ENCODE measurements at regions not wholly inside any gene's neighbourhood (a gene's known extent, or its start where the extent isn't known, plus 50 kb on each side); places are given as distances from the start of the nearest gene placed in this dataset.

- Histone ChIP-seq H3K79me2 (ENCODE audit: control insufficient read depth, insufficient read depth, low read length) (no peaks in the 10 kb centered on the region), H3K9ac (ENCODE audit: control insufficient read depth, extremely low read depth, insufficient read depth, low read length) (no peak overlapping the region), H3K27ac (ENCODE audit: control insufficient read depth, insufficient read depth, low read length) (no peak overlapping the region), H4K20me1 (ENCODE audit: control insufficient read depth, extremely low read depth, insufficient read depth, low read length) (no peaks in the 10 kb centered on the region), H3K9me3 (ENCODE audit: control insufficient read depth, low read depth, low read length) (no peaks in the 10 kb centered on the region), H2AFZ (ENCODE audit: control insufficient read depth, low read length) (no peak overlapping the region), H3K4me1 (ENCODE audit: control insufficient read depth, extremely low read depth, insufficient read depth, low read length) (no peaks in the 10 kb centered on the region), H3K36me3 (ENCODE audit: control insufficient read depth in 2 of 2, extremely low read depth in 1 of 2, insufficient read depth in 2 of 2, low read length in 2 of 2) (no peaks in the 10 kb centered on the region), H3K4me3 (ENCODE audit: control insufficient read depth in 2 of 3, extremely low read depth in 1 of 3, insufficient read depth in 2 of 3, low read depth in 1 of 3, low read length in 3 of 3) (no peak overlapping the region), H3K9me1 (ENCODE audit: control insufficient read depth, extremely low read depth, insufficient read depth, low read length) (no peaks in the 10 kb centered on the region), H3K4me2 (ENCODE audit: control insufficient read depth, extremely low read depth, insufficient read depth, low read depth, low read length) (no peak overlapping the region), H3K27me3 (ENCODE audit: control insufficient read depth, extremely low read depth, insufficient read depth, low read length) (no peaks in the 10 kb centered on the region)
- DNase-seq (ENCODE audit: low read depth, low spot score) (no peak), FAIRE-seq (no peak)
- dilution Hi-C loops (cut with MboI; ENCODE audit: extremely low pct_ligation_motif_present, low sequenced_read_pairs), result no loop called here
- TF ChIP-seq CTCF (optimal IDR thresholded peaks at IDR 0.05 in 1 of 3, IDR thresholded peaks at IDR 0.05 in 1 of 3, conservative IDR thresholded peaks at IDR 0.05 in 1 of 3; ENCODE audit: extremely low read depth in 1 of 3, insufficient read depth in 2 of 3, low read length in 3 of 3) (no peak), EZH2 (IDR thresholded peaks at IDR 0.05; ENCODE audit: low read length) (no peak)
These were observed 68.2 kb upstream of the THRB start for GRCh38 chr3:24562895-24563294.

DNA sequence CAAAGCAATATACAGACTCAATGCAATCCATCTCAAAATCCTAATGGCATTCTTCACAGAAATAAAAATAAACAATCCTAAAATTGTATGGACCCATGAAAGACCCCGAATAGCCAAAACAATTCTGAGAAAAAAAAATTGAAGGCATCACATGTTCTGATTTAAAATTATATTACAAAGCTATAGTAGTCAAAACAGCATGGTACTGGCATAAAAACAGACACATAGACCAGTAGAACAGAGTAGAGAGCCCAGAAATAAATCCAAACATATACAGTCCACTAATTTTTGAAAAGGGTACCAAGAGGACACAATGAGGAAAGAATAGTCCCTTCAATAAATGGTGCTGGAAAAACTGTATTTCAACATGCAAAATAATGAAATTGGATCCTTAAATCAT is 70.4 kb upstream of the THRB start:
- FAIRE-seq, result no peak
- H3K79me2 ChIP-seq (ENCODE audit: control insufficient read depth, insufficient read depth, low read length), result no peaks in the 10 kb centered on the region
- H3K27ac ChIP-seq (ENCODE audit: control insufficient read depth, insufficient read depth, low read length), result no peak overlapping the region
- H3K27me3 ChIP-seq (ENCODE audit: control insufficient read depth, extremely low read depth, insufficient read depth, low read length), result no peaks in the 10 kb centered on the region
- no peak overlapping the region for H2AFZ ChIP-seq (ENCODE audit: control insufficient read depth, low read length)
- no peak for DNase-seq (ENCODE audit: low read depth, low spot score)
- TF ChIP-seq CTCF (optimal IDR thresholded peaks at IDR 0.05 in 1 of 3, IDR thresholded peaks at IDR 0.05 in 1 of 3, conservative IDR thresholded peaks at IDR 0.05 in 1 of 3; ENCODE audit: extremely low read depth in 1 of 3, insufficient read depth in 2 of 3, low read length in 3 of 3) (no peak), EZH2 (IDR thresholded peaks at IDR 0.05; ENCODE audit: low read length) (no peak)
- no peaks in the 10 kb centered on the region for H3K4me1 ChIP-seq (ENCODE audit: control insufficient read depth, extremely low read depth, insufficient read depth, low read length)
- no peak overlapping the region for H3K9ac ChIP-seq (ENCODE audit: control insufficient read depth, extremely low read depth, insufficient read depth, low read length)
- H3K9me1 ChIP-seq (ENCODE audit: control insufficient read depth, extremely low read depth, insufficient read depth, low read length), result no peaks in the 10 kb centered on the region
- H3K4me2 ChIP-seq (ENCODE audit: control insufficient read depth, extremely low read depth, insufficient read depth, low read depth, low read length), result no peak overlapping the region
- H3K36me3 ChIP-seq (ENCODE audit: control insufficient read depth in 2 of 2, extremely low read depth in 1 of 2, insufficient read depth in 2 of 2, low read length in 2 of 2), result no peaks in the 10 kb centered on the region
- dilution Hi-C loops (cut with MboI; ENCODE audit: extremely low pct_ligation_motif_present, low sequenced_read_pairs), result no loop called here
- no peak overlapping the region for H3K4me3 ChIP-seq (ENCODE audit: control insufficient read depth in 2 of 3, extremely low read depth in 1 of 3, insufficient read depth in 2 of 3, low read depth in 1 of 3, low read length in 3 of 3)
- no peaks in the 10 kb centered on the region for H3K9me3 ChIP-seq (ENCODE audit: control insufficient read depth, low read depth, low read length)
- no peaks in the 10 kb centered on the region for H4K20me1 ChIP-seq (ENCODE audit: control insufficient read depth, extremely low read depth, insufficient read depth, low read length)
